GM12892 (cell line): ENCODE measurements at regions not wholly inside any gene's neighbourhood (a gene's known extent, or its start where the extent isn't known, plus 50 kb on each side); places are given as distances from the start of the nearest gene placed in this dataset.

Source experiments
- POLR2AphosphoS5 ChIP-seq: IDR thresholded peaks from 2 replicates; pipeline ENCODE4 v1.6.1; 2011; ENCODE audit warnings: low read depth, low read length, control low read depth
- TAF1 ChIP-seq: IDR thresholded peaks from 2 replicates; pipeline ENCODE4 v1.6.1; 2011; ENCODE audit warnings: low read depth, mild to moderate bottlenecking, control low read depth, low read length, borderline replicate concordance

GRCh38 chr1:101448018-101448417 is 211.2 kb downstream of the S1PR1 start:
- TF ChIP-seq POLR2AphosphoS5 (no peak), TAF1 (no peak)
